LHCN-M2 (cell line): ENCODE measurements at regions not wholly inside any gene's neighbourhood (a gene's known extent, or its start where the extent isn't known, plus 50 kb on each side); places are given as distances from the start of the nearest gene placed in this dataset.
A peak's percentile ranks its signal among the peaks of the same experiment; 100 is the strongest.

Experiments
- DNase-seq: peaks from one replicate; pipeline ENCODE4 v3.0.0-alpha.2; 2012; ENCODE audit warnings: low read depth

GRCh38 chr10:14396411-14397048 is 65.8 kb upstream of the FRMD4A start:
- peak; percentile 88 for DNase-seq

GRCh38 chr10:14394179-14394578 is 63.5 kb upstream of the FRMD4A start:
- DNase-seq = no peak

GRCh38 chr10:14391342-14391741 is 60.6 kb upstream of the FRMD4A start:
- no peak for DNase-seq

GRCh38 chr10:14389981-14390590 is 59.4 kb upstream of the FRMD4A start:
- no peak for DNase-seq

- DNase-seq = peak; percentile 92
These were observed 55.2 kb upstream of the FRMD4A start for GRCh38 chr10:14385596-14386593.

GRCh38 chr10:14384915-14385314 is 54.2 kb upstream of the FRMD4A start:
- no peak for DNase-seq

- DNase-seq = peak; percentile 38
These were observed 53.5 kb upstream of the FRMD4A start for GRCh38 chr10:14384116-14384730.

GRCh38 chr10:14383266-14383665 is 52.5 kb upstream of the FRMD4A start:
- peak; percentile 58 for DNase-seq

GRCh38 chr10:14382531-14382930 is 51.8 kb upstream of the FRMD4A start:
- no peak for DNase-seq

GRCh38 chr10:14382022-14382421 is 51.3 kb upstream of the FRMD4A start:
- DNase-seq = peak; percentile 69

- no peak for DNase-seq
These were observed 50.8 kb upstream of the FRMD4A start for GRCh38 chr10:14381475-14381874.

GRCh38 chr10:14380746-14381145 is 50.0 kb upstream of the FRMD4A start:
- DNase-seq = no peak
